HepG2 (cell line): ENCODE measurements at regions not wholly inside any gene's neighbourhood (a gene's known extent, or its start where the extent isn't known, plus 50 kb on each side); places are given as distances from the start of the nearest gene placed in this dataset.

ENCODE experiments used
- KLF16 ChIP-seq, 2 experiments: sonication (generic) in 1 of 2; formaldehyde crosslinking in 1 of 2; IDR thresholded peaks; 2 replicates each; pipeline versions ENCODE4 v1.6.1 to v1.8.0; 2016 to 2023; ENCODE audit warnings: missing genetic modification reagents in 2 of 2, missing compliant biosample characterization in 1 of 2
- NR3C1 ChIP-seq: sonication (generic); formaldehyde crosslinking; IDR thresholded peaks from 2 replicates; pipeline ENCODE4 v1.4.0; 2020; ENCODE audit warnings: missing genetic modification reagents
- POLR2A ChIP-seq, 2 experiments: IDR thresholded peaks; 2 replicates each; pipeline ENCODE4 v1.6.1; 2011; ENCODE audit warnings: low read depth in 2 of 2, low read length in 2 of 2, mild to moderate bottlenecking in 1 of 2, moderate library complexity in 1 of 2; ENCODE audit not compliant: insufficient read depth in 1 of 2
- PREB ChIP-seq: sonication (generic); formaldehyde crosslinking; IDR thresholded peaks from 2 replicates; pipeline ENCODE4 v1.4.0; 2020; ENCODE audit warnings: missing genetic modification reagents
- SIN3B ChIP-seq: fragments of 150-350 bp; IDR thresholded peaks from 2 replicates; pipeline ENCODE4 v1.6.1; 2014; ENCODE audit warnings: low read length
- ZMYM4 ChIP-seq: sonication (generic); formaldehyde crosslinking; IDR thresholded peaks from 2 replicates; pipeline ENCODE4 v1.8.1; 2023; ENCODE audit warnings: mild to moderate bottlenecking, missing genetic modification reagents
- ZNF501 ChIP-seq: sonication (generic); formaldehyde crosslinking; IDR thresholded peaks from 2 replicates; pipeline ENCODE4 v1.5.1; 2020; ENCODE audit warnings: mild to moderate bottlenecking, moderate library complexity, missing genetic modification reagents
- ZNF569 ChIP-seq: sonication (generic); formaldehyde crosslinking; IDR thresholded peaks from 2 replicates; pipeline ENCODE4 v1.5.0; 2020; ENCODE audit warnings: mild to moderate bottlenecking, missing genetic modification reagents, moderate library complexity, borderline replicate concordance
- ZNF781 ChIP-seq: sonication (generic); formaldehyde crosslinking; IDR thresholded peaks from 2 replicates; pipeline ENCODE4 v1.5.1; 2020; ENCODE audit warnings: borderline replicate concordance, mild to moderate bottlenecking, missing genetic modification reagents; ENCODE audit errors: not compliant biosample characterization

- TF ChIP-seq NR3C1 (CRISPR knock-in tag) = no peak
- no peak for TF ChIP-seq ZNF781
- TF ChIP-seq ZNF501 = no peak
- no peak for TF ChIP-seq ZMYM4 (CRISPR knock-in tag)
- TF ChIP-seq PREB = no peak
- no peak for TF ChIP-seq KLF16 (CRISPR knock-in tag; IDR thresholded peaks at IDR 0.05)
- no peak for TF ChIP-seq SIN3B
- TF ChIP-seq POLR2A (IDR thresholded peaks at IDR 0.05; ENCODE audit: insufficient read depth in 1 of 2, low read depth in 2 of 2, low read length in 2 of 2) = no peak
- TF ChIP-seq ZNF569 (CRISPR knock-in tag) = no peak
Observed at GRCh38 chr3:72186400-72186855, 401.5 kb upstream of the PROK2 start.
